ENCODE measurements at regions not wholly inside any gene's neighbourhood (a gene's known extent, or its start where the extent isn't known, plus 50 kb on each side); places are given as distances from the start of the nearest gene placed in this dataset.

GRCh38 chr4:147160908-147161513, 215.3 kb upstream of the TTC29 start:
- H3K14ac ChIP-seq (ENCODE audit: insufficient read length) = no peak overlapping the region
- H2BK5ac ChIP-seq (ENCODE audit: low read depth, low read length) = no peak overlapping the region
- H2BK15ac ChIP-seq (ENCODE audit: low read length) = no peak overlapping the region
- no peaks in the 10 kb centered on the region for H3K79me1 ChIP-seq (ENCODE audit: low read depth, low read length)
- CTCF ChIA-PET (ENCODE audit: partially characterized antibody) = interaction anchor here (0.6 to 4.7 kb wide), 22 partner anchors 9 to 1560 kb away, joined by 3 to 27 read pairs (median 6); no protein-coding TSS in a partner anchor
- H4K91ac ChIP-seq (replicated peaks; ENCODE audit: insufficient read length, low read length) = no peak overlapping the region
- H2BK12ac ChIP-seq (ENCODE audit: low read depth, low read length) = no peak overlapping the region
- no peak overlapping the region for H3K9ac ChIP-seq (replicated peaks in 1 of 4; ENCODE audit: extremely low read depth in 1 of 4, low read depth in 3 of 4, low read length in 3 of 4)
- H3K4ac ChIP-seq (replicated peaks; ENCODE audit: insufficient read length, low read depth, low read length) = no peak overlapping the region
- H4K20me1 ChIP-seq (replicated peaks in 1 of 2; ENCODE audit: control insufficient read depth in 1 of 2, insufficient read depth in 2 of 2, low read length in 2 of 2) = no peaks in the 10 kb centered on the region
- no peaks in the 10 kb centered on the region for H3K36me3 ChIP-seq (ENCODE audit: control insufficient read depth in 2 of 4, insufficient read depth in 4 of 4, low read length in 3 of 4)
- no peak overlapping the region for H3K18ac ChIP-seq (ENCODE audit: extremely low read depth, low read length)
- H3K56ac ChIP-seq (replicated peaks; ENCODE audit: insufficient read length, low read depth, low read length) = no peak overlapping the region
- no peaks in the 10 kb centered on the region for H3K9me3 ChIP-seq (ENCODE audit: insufficient read depth in 2 of 2, low read depth in 1 of 2, low read length in 1 of 2)
- peak overlapping the region; percentile 71; the same call in 1 of the 2 replicates for H2AFZ ChIP-seq (ENCODE audit: low read length)
- H3K23ac ChIP-seq (ENCODE audit: insufficient read length) = no peak overlapping the region
- no peak overlapping the region for H4K8ac ChIP-seq (ENCODE audit: extremely low read depth, insufficient read depth, low read length)
- no peak overlapping the region for H2AK5ac ChIP-seq (ENCODE audit: low read depth, low read length)
- no peak overlapping the region for H4K5ac ChIP-seq (ENCODE audit: insufficient read length, low read depth, low read length)
- FAIRE-seq = peak; percentile 73
- H3K23me2 ChIP-seq (ENCODE audit: low read depth, low read length) = peaks cover 4% of the 10 kb centered on the region; the same call in 1 of the 2 replicates
- no peak overlapping the region for H3K4me3 ChIP-seq (ENCODE audit: extremely low read depth in 1 of 4, insufficient read depth in 2 of 4, low read depth in 3 of 4, low read length in 4 of 4)
- no peaks in the 10 kb centered on the region; a peak in 2 of 7 replicates for H3K4me1 ChIP-seq (replicated peaks in 1 of 4; ENCODE audit: control insufficient read depth in 3 of 4, insufficient read depth in 4 of 4, low read length in 3 of 4)
- no peak overlapping the region for H3K4me2 ChIP-seq (ENCODE audit: insufficient read depth in 1 of 2, low read depth in 2 of 2, low read length in 2 of 2)
- DNase-seq (ENCODE audit: low read depth in 1 of 2, low spot score in 2 of 2) = no peak
- H3K27me3 ChIP-seq (replicated peaks in 1 of 4; ENCODE audit: control insufficient read depth in 3 of 4, extremely low read depth in 1 of 4, insufficient read depth in 3 of 4, low read length in 3 of 4) = peaks cover 0 to 4% (median 0%) of the 10 kb centered on the region in 4 experiments; a peak in 2 of 7 replicates
- H2BK20ac ChIP-seq (ENCODE audit: low read length) = no peak overlapping the region
- H2BK120ac ChIP-seq (replicated peaks; ENCODE audit: low read depth, low read length) = no peak overlapping the region
- no peaks in the 10 kb centered on the region for H3K79me2 ChIP-seq (ENCODE audit: control insufficient read depth in 1 of 2, insufficient read depth in 2 of 2, low read length in 2 of 2)
- H3K27ac ChIP-seq (ENCODE audit: low read depth, low read length) = no peak overlapping the region
- WGBS, 2 experiments (ENCODE audit: extremely low coverage in 1 of 2, insufficient coverage in 1 of 2, insufficient read length in 1 of 2, insufficient replicate concordance in 2 of 2, low coverage in 1 of 2, low lambda C conversion rate in 2 of 2, missing lambda C conversion rate in 1 of 2) = 24% methylated on average over 3 of the region's 3 CpGs; no CpG with 5 or more reads in 1 of the 2 experiments
- POLR2A ChIA-PET (ENCODE audit: partially characterized antibody) = interaction anchor here (0.6 kb wide), 1 partner anchor 266 kb away, joined by 3 read pairs; no protein-coding TSS in a partner anchor
- TF ChIP-seq EP300 (IDR thresholded peaks at IDR 0.05; ENCODE audit: borderline replicate concordance in 1 of 2, low read depth in 2 of 2, low read length in 2 of 2) (no peak), KDM1A (IDR thresholded peaks at IDR 0.05; ENCODE audit: borderline replicate concordance, low read length) (no peak), CTCF (IDR thresholded peaks at IDR 0.05; ENCODE audit: control extremely low read depth in 1 of 3, insufficient read depth in 1 of 3, low read depth in 1 of 3, low read length in 3 of 3) (peak in 2 of 3 experiments; percentile 73 to 76; a peak in 3 of 4 replicates), BCL11A (IDR thresholded peaks at IDR 0.05; ENCODE audit: low read depth in 2 of 2, low read length in 2 of 2) (no peak), NRF1 (IDR thresholded peaks at IDR 0.05; ENCODE audit: low read depth, low read length) (no peak), CTBP2 (IDR thresholded peaks at IDR 0.05; ENCODE audit: borderline replicate concordance, insufficient read depth, insufficient read length, low read length) (no peak), SP4 (IDR thresholded peaks at IDR 0.05; ENCODE audit: low read length) (no peak), BRCA1 (IDR thresholded peaks at IDR 0.05; ENCODE audit: low read depth, low read length) (no peak), YY1 (IDR thresholded peaks at IDR 0.05; ENCODE audit: low read depth, low read length) (no peak), HDAC2 (IDR thresholded peaks at IDR 0.05; ENCODE audit: borderline replicate concordance in 1 of 2, low read depth in 2 of 2, low read length in 2 of 2) (no peak)
